H1 (cell line): ENCODE measurements at regions not wholly inside any gene's neighbourhood (a gene's known extent, or its start where the extent isn't known, plus 50 kb on each side); places are given as distances from the start of the nearest gene placed in this dataset.

Experiments
- CTCF ChIA-PET: fragments of 300-600 bp; sonication (Branson Sonifier 250); formaldehyde crosslinking; loops from one replicate; lab custom pipeline; 2021; ENCODE audit not compliant: partially characterized antibody; lab: Charles Lee
- POLR2A ChIA-PET: fragments of 300-600 bp; sonication (Branson Sonifier 250); formaldehyde crosslinking; loops from one replicate; lab custom pipeline; 2021; ENCODE audit warnings: inconsistent platforms; ENCODE audit not compliant: partially characterized antibody; lab: Charles Lee
- DNase-seq, 2 experiments: peaks; one replicate each; pipeline versions ENCODE4 v3.0.0 to v3.0.0-alpha.2; 2010 to 2022; ENCODE audit warnings: low spot score in 2 of 2, low read depth in 1 of 2, mixed read lengths in 1 of 2
- FAIRE-seq: peaks from 2 replicates; lab custom pipeline; 2011; peaks lifted over from hg19 to GRCh38; lab: Jason Lieb, UNC
- H2AFZ ChIP-seq: 2 replicates; pipeline ENCODE4 v1.8.1; 2012; ENCODE audit warnings: low read length, inconsistent platforms
- H2AK5ac ChIP-seq: 2 replicates; pipeline ENCODE4 v1.6.1; 2013; ENCODE audit warnings: low read depth, low read length
- H2BK120ac ChIP-seq: replicated peaks from 2 replicates; pipeline ENCODE3; 2013; ENCODE audit warnings: low read depth, low read length, inconsistent platforms
- H2BK12ac ChIP-seq: 2 replicates; pipeline ENCODE4 v1.6.1; 2013; ENCODE audit warnings: low read depth, low read length
- H2BK15ac ChIP-seq: 2 replicates; pipeline ENCODE4 v1.6.1; 2013; ENCODE audit warnings: low read length
- H2BK20ac ChIP-seq: 2 replicates; pipeline ENCODE4 v1.6.1; 2013; ENCODE audit warnings: low read length
- H2BK5ac ChIP-seq: 2 replicates; pipeline ENCODE4 v1.6.1; 2013; ENCODE audit warnings: low read depth, low read length
- H3K14ac ChIP-seq: 2 replicates; pipeline ENCODE4 v1.6.1; 2013; ENCODE audit warnings: inconsistent platforms; ENCODE audit not compliant: insufficient read length
- H3K18ac ChIP-seq: 2 replicates; pipeline ENCODE4 v1.6.1; 2013; ENCODE audit warnings: low read length; ENCODE audit errors: extremely low read depth
- H3K23ac ChIP-seq: 2 replicates; pipeline ENCODE4 v1.6.1; 2013; ENCODE audit warnings: inconsistent platforms; ENCODE audit not compliant: insufficient read length
- H3K23me2 ChIP-seq: 2 replicates; pipeline ENCODE4 v1.6.1; 2013; ENCODE audit warnings: low read depth, low read length
- H3K27ac ChIP-seq: 2 replicates; pipeline ENCODE4 v1.6.1; 2011; ENCODE audit warnings: low read depth, low read length, inconsistent platforms
- H3K27me3 ChIP-seq, 4 experiments: replicated peaks in 1 of 4; 1 replicate in 1 of 4; 2 replicates in 3 of 4; pipeline versions ENCODE4 v1.6.1 to v1.8.1; 2011 to 2013; ENCODE audit warnings: low read length in 3 of 4, mild to moderate bottlenecking in 3 of 4, inconsistent platforms in 2 of 4, mixed read lengths in 2 of 4, moderate library complexity in 1 of 4; ENCODE audit not compliant: control insufficient read depth in 3 of 4, insufficient read depth in 3 of 4; ENCODE audit errors: extremely low read depth in 1 of 4
- H3K36me3 ChIP-seq, 4 experiments: 2 replicates each; pipeline versions ENCODE4 v1.6.1 to v1.8.1; 2011 to 2013; ENCODE audit warnings: mild to moderate bottlenecking in 4 of 4, low read length in 3 of 4, moderate library complexity in 2 of 4, control low read depth in 1 of 4, inconsistent platforms in 1 of 4; ENCODE audit not compliant: insufficient read depth in 4 of 4, control insufficient read depth in 2 of 4
- H3K4ac ChIP-seq: replicated peaks from 2 replicates; pipeline ENCODE3; 2013; ENCODE audit warnings: low read length, low read depth, mixed read lengths, inconsistent platforms; ENCODE audit not compliant: insufficient read length
- H3K4me1 ChIP-seq, 4 experiments: replicated peaks in 1 of 4; 1 replicate in 1 of 4; 2 replicates in 3 of 4; pipeline versions ENCODE4 v1.6.1 to v1.8.1; 2011 to 2013; ENCODE audit warnings: low read length in 3 of 4, inconsistent platforms in 2 of 4, mixed read lengths in 1 of 4; ENCODE audit not compliant: insufficient read depth in 4 of 4, control insufficient read depth in 3 of 4
- H3K4me2 ChIP-seq, 2 experiments: 2 replicates each; pipeline versions ENCODE4 v1.6.1 to v1.8.1; 2011 to 2013; ENCODE audit warnings: low read depth in 2 of 2, low read length in 2 of 2, control low read depth in 1 of 2, inconsistent platforms in 1 of 2, mild to moderate bottlenecking in 1 of 2; ENCODE audit not compliant: insufficient read depth in 1 of 2
- H3K4me3 ChIP-seq, 4 experiments: fragments of 200-600, 300-600 bp in 1 of 4; sonication (generic), shearing (Covaris generic), sonication (Bioruptor Twin) in 1 of 4; 2 replicates each; pipeline versions ENCODE4 v1.5.1 to v1.8.1; 2011 to 2016; ENCODE audit warnings: low read length in 4 of 4, low read depth in 3 of 4, control low read depth in 2 of 4, inconsistent platforms in 2 of 4, mild to moderate bottlenecking in 2 of 4, mixed read lengths in 1 of 4, moderate library complexity in 1 of 4; ENCODE audit not compliant: insufficient read depth in 2 of 4; ENCODE audit errors: extremely low read depth in 1 of 4
- H3K56ac ChIP-seq: replicated peaks from 2 replicates; pipeline ENCODE3; 2013; ENCODE audit warnings: low read depth, mild to moderate bottlenecking, mixed read lengths, low read length, inconsistent platforms; ENCODE audit not compliant: insufficient read length
- H3K79me1 ChIP-seq: 2 replicates; pipeline ENCODE4 v1.6.1; 2013; ENCODE audit warnings: low read depth, low read length, control low read depth
- H3K79me2 ChIP-seq, 2 experiments: 2 replicates each; pipeline versions ENCODE4 v1.6.1 to v1.8.1; 2012 to 2013; ENCODE audit warnings: low read length in 2 of 2, mild to moderate bottlenecking in 2 of 2, inconsistent platforms in 1 of 2; ENCODE audit not compliant: insufficient read depth in 2 of 2, control insufficient read depth in 1 of 2
- H3K9ac ChIP-seq, 4 experiments: replicated peaks in 1 of 4; 1 replicate in 1 of 4; 2 replicates in 3 of 4; pipeline versions ENCODE4 v1.6.1 to v1.8.1; 2011 to 2013; ENCODE audit warnings: low read depth in 3 of 4, low read length in 3 of 4, control low read depth in 2 of 4, mild to moderate bottlenecking in 2 of 4, moderate library complexity in 2 of 4, inconsistent platforms in 1 of 4; ENCODE audit errors: extremely low read depth in 1 of 4
- H3K9me3 ChIP-seq, 2 experiments: 2 replicates each; pipeline versions ENCODE4 v1.6.1 to v1.8.1; 2012 to 2013; ENCODE audit warnings: mild to moderate bottlenecking in 2 of 2, moderate library complexity in 2 of 2, control low read depth in 1 of 2, inconsistent platforms in 1 of 2, low read depth in 1 of 2, low read length in 1 of 2, mixed read lengths in 1 of 2; ENCODE audit not compliant: insufficient read depth in 2 of 2
- H4K20me1 ChIP-seq, 2 experiments: replicated peaks in 1 of 2; 2 replicates each; pipeline versions ENCODE3 to v1.8.1; 2011 to 2013; ENCODE audit warnings: inconsistent platforms in 2 of 2, low read length in 2 of 2, mild to moderate bottlenecking in 1 of 2; ENCODE audit not compliant: insufficient read depth in 2 of 2, control insufficient read depth in 1 of 2
- H4K5ac ChIP-seq: 2 replicates; pipeline ENCODE4 v1.6.1; 2013; ENCODE audit warnings: low read length, low read depth, mixed read lengths, inconsistent platforms; ENCODE audit not compliant: insufficient read length
- H4K8ac ChIP-seq: 2 replicates; pipeline ENCODE4 v1.8.0; 2013; ENCODE audit warnings: mild to moderate bottlenecking, moderate library complexity, low read length, inconsistent platforms; ENCODE audit not compliant: insufficient read depth; ENCODE audit errors: extremely low read depth
- H4K91ac ChIP-seq: replicated peaks from 2 replicates; pipeline ENCODE3; 2013; ENCODE audit warnings: low read length, mixed read lengths, inconsistent platforms; ENCODE audit not compliant: insufficient read length
- FOSL1 ChIP-seq: IDR thresholded peaks from 2 replicates; pipeline ENCODE4 v1.6.1; 2011; ENCODE audit warnings: mild to moderate bottlenecking, low read depth, low read length, moderate library complexity; ENCODE audit not compliant: insufficient read depth
- SRF ChIP-seq: IDR thresholded peaks from 2 replicates; pipeline ENCODE4 v1.6.1; 2011; ENCODE audit warnings: mild to moderate bottlenecking, low read depth, low read length, moderate library complexity
- WGBS, 2 experiments: shearing (Covaris generic) in 1 of 2; methylation state at CpG; one replicate each; pipeline versions ENCODE4 v1.1.6 to v1.1.7; 2013 to 2015; ENCODE audit warnings: low lambda C conversion rate in 2 of 2, mixed read lengths in 2 of 2, inconsistent platforms in 1 of 2, low coverage in 1 of 2, missing lambda C conversion rate in 1 of 2; ENCODE audit not compliant: insufficient replicate concordance in 2 of 2, insufficient coverage in 1 of 2, insufficient read length in 1 of 2; ENCODE audit errors: extremely low coverage in 1 of 2, missing lambda C conversion rate in 1 of 2; 5-methylcytosine and 5-hydroxymethylcytosine counted together

DNA sequence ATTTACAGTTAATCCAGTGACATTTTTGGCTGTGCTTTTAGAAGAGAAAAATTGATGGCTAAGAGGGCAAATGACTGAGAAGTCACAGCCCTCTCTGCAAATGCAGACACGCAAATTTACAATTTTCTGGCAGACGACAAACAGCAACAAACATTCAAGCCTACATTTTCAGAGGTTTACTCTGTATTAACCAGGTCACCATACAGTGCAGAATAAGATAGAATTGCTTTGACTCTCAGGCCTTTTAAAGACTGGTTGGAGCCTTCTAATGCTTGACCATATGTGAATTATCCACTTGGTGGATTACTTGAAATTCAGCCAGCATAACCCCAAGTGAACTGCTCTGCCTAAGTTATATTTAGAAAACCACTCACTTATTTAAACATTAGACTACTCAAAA lies 65.5 kb upstream of the FOXN2 start:
- H2AFZ ChIP-seq: 0 out of 2 replicates have a peak overlapping the region, but pooled peaks have one; percentile 7

More for the DNA sequence above, 65.5 kb upstream of the FOXN2 start:
- H2BK5ac ChIP-seq: no peak overlapping the region
- no peak overlapping the region for H3K9ac ChIP-seq
- no peak overlapping the region for H3K56ac ChIP-seq
- no peak overlapping the region for H3K27ac ChIP-seq
- no peak overlapping the region for H2AK5ac ChIP-seq
- no peak overlapping the region for H3K14ac ChIP-seq
- H3K18ac ChIP-seq: no peak overlapping the region
- no peak overlapping the region for H2BK12ac ChIP-seq
- H3K4me3 ChIP-seq: no peak overlapping the region
- no peaks in the 10 kb centered on the region for H3K9me3 ChIP-seq
- H3K79me1 ChIP-seq: no peaks in the 10 kb centered on the region
- H3K36me3 ChIP-seq: no peaks in the 10 kb centered on the region
- H3K79me2 ChIP-seq: no peaks in the 10 kb centered on the region
- H3K23me2 ChIP-seq: no peaks in the 10 kb centered on the region
- no peak overlapping the region for H3K23ac ChIP-seq
- no peak overlapping the region for H4K91ac ChIP-seq
- DNase-seq (no peak), FAIRE-seq (no peak)
- no peak overlapping the region for H3K4ac ChIP-seq
- no peak overlapping the region for H3K4me2 ChIP-seq
- peaks cover 0 to 4% (median 0%) of the 10 kb centered on the region in 4 experiments; a peak in 3 of 7 replicates for H3K4me1 ChIP-seq
- H4K5ac ChIP-seq: no peak overlapping the region
- no peaks in the 10 kb centered on the region for H3K27me3 ChIP-seq
- no peak overlapping the region for H2BK15ac ChIP-seq
- POLR2A ChIA-PET: interaction anchor here (0.5 kb wide), 1 partner anchor 142 kb away, joined by 3 read pairs; no protein-coding TSS in a partner anchor
- no peaks in the 10 kb centered on the region for H4K20me1 ChIP-seq
- no peak overlapping the region for H2BK20ac ChIP-seq
- no peak overlapping the region for H4K8ac ChIP-seq
- TF ChIP-seq FOSL1 (no peak), SRF (no peak)
- CTCF ChIA-PET: interaction anchor here (1.0 to 1.1 kb wide), 3 partner anchors 14 to 392 kb away, joined by 3 read pairs; no protein-coding TSS in a partner anchor
- no peak overlapping the region for H2BK120ac ChIP-seq
- WGBS, 2 experiments: 92% methylated on average over 2 of the region's 2 CpGs; no CpG with 5 or more reads in 1 of the 2 experiments
